ENCODE measurements at regions not wholly inside any gene's neighbourhood (a gene's known extent, or its start where the extent isn't known, plus 50 kb on each side); places are given as distances from the start of the nearest gene placed in this dataset.

- no peak for TF ChIP-seq CTCF (IDR thresholded peaks at IDR 0.05; ENCODE audit: unreplicated experiment)
Measured at GRCh38 chr9:73701415-73702057, 549.9 kb downstream of the ANXA1 start.

GRCh38 chr9:73714294-73714693 lies 562.6 kb downstream of the ANXA1 start:
- Mint-ChIP-seq H3K27ac (ENCODE audit: unreplicated experiment) (no peak overlapping the region), H3K4me1 (ENCODE audit: unreplicated experiment) (no peaks in the 10 kb centered on the region), H3K9me3 (ENCODE audit: unreplicated experiment) (no peaks in the 10 kb centered on the region), H3K36me3 (ENCODE audit: low read depth, unreplicated experiment) (no peaks in the 10 kb centered on the region), H3K4me3 (ENCODE audit: unreplicated experiment) (no peak overlapping the region), H3K27me3 (ENCODE audit: unreplicated experiment) (no peaks in the 10 kb centered on the region)
- DNase-seq (ENCODE audit: low spot score): no peak
- no peak for TF ChIP-seq CTCF (IDR thresholded peaks at IDR 0.05; ENCODE audit: unreplicated experiment)

More at GRCh38 chr9:73701415-73702057, 549.9 kb downstream of the ANXA1 start:
- no peak for DNase-seq (ENCODE audit: low spot score)
- no peak overlapping the region for H3K4me3 Mint-ChIP-seq (ENCODE audit: unreplicated experiment)
- H3K9me3 Mint-ChIP-seq (ENCODE audit: unreplicated experiment): no peaks in the 10 kb centered on the region
- H3K27me3 Mint-ChIP-seq (ENCODE audit: unreplicated experiment): no peaks in the 10 kb centered on the region
- H3K4me1 Mint-ChIP-seq (ENCODE audit: unreplicated experiment): no peaks in the 10 kb centered on the region
- no peaks in the 10 kb centered on the region for H3K36me3 Mint-ChIP-seq (ENCODE audit: low read depth, unreplicated experiment)
- H3K27ac Mint-ChIP-seq (ENCODE audit: unreplicated experiment): no peak overlapping the region

GRCh38 chr9:73715591-73715990 lies 563.9 kb downstream of the ANXA1 start:
- no peak for TF ChIP-seq CTCF (IDR thresholded peaks at IDR 0.05; ENCODE audit: unreplicated experiment)
- Mint-ChIP-seq H3K4me1 (ENCODE audit: unreplicated experiment) (no peaks in the 10 kb centered on the region), H3K36me3 (ENCODE audit: low read depth, unreplicated experiment) (no peaks in the 10 kb centered on the region), H3K4me3 (ENCODE audit: unreplicated experiment) (no peak overlapping the region), H3K9me3 (ENCODE audit: unreplicated experiment) (no peaks in the 10 kb centered on the region), H3K27me3 (ENCODE audit: unreplicated experiment) (no peaks in the 10 kb centered on the region), H3K27ac (ENCODE audit: unreplicated experiment) (no peak overlapping the region)
- DNase-seq (ENCODE audit: low spot score): no peak

GRCh38 chr9:73719660-73720059 lies 568.0 kb downstream of the ANXA1 start:
- Mint-ChIP-seq H3K36me3 (ENCODE audit: low read depth, unreplicated experiment) (no peaks in the 10 kb centered on the region), H3K4me1 (ENCODE audit: unreplicated experiment) (no peaks in the 10 kb centered on the region), H3K27ac (ENCODE audit: unreplicated experiment) (no peak overlapping the region), H3K9me3 (ENCODE audit: unreplicated experiment) (no peaks in the 10 kb centered on the region), H3K4me3 (ENCODE audit: unreplicated experiment) (no peak overlapping the region), H3K27me3 (ENCODE audit: unreplicated experiment) (no peaks in the 10 kb centered on the region)
- TF ChIP-seq CTCF (IDR thresholded peaks at IDR 0.05; ENCODE audit: unreplicated experiment): no peak
- no peak for DNase-seq (ENCODE audit: low spot score)

- Mint-ChIP-seq H3K27me3 (ENCODE audit: unreplicated experiment) (no peaks in the 10 kb centered on the region), H3K4me1 (ENCODE audit: unreplicated experiment) (no peaks in the 10 kb centered on the region), H3K4me3 (ENCODE audit: unreplicated experiment) (no peak overlapping the region), H3K27ac (ENCODE audit: unreplicated experiment) (no peak overlapping the region), H3K36me3 (ENCODE audit: low read depth, unreplicated experiment) (no peaks in the 10 kb centered on the region), H3K9me3 (ENCODE audit: unreplicated experiment) (no peaks in the 10 kb centered on the region)
- DNase-seq (ENCODE audit: low spot score): no peak
- TF ChIP-seq CTCF (IDR thresholded peaks at IDR 0.05; ENCODE audit: unreplicated experiment): no peak
Measured at GRCh38 chr9:73720601-73721000, 568.9 kb downstream of the ANXA1 start.
